OCI-LY3 (cell line): ENCODE measurements at regions not wholly inside any gene's neighbourhood (a gene's known extent, or its start where the extent isn't known, plus 50 kb on each side); places are given as distances from the start of the nearest gene placed in this dataset.

Source experiments
- CTCF ChIP-seq: fragments of 200-600, 300-600 bp; sonication (generic); IDR thresholded peaks from 2 replicates; pipeline ENCODE4 v1.5.1; 2014; ENCODE audit warnings: antibody characterized with exemption, low read length, low read depth
- EZH2phosphoT487 ChIP-seq: fragments of 200-600 bp; shearing (Covaris generic); IDR thresholded peaks from 2 replicates; pipeline ENCODE4 v1.6.1; 2018; ENCODE audit warnings: antibody characterized with exemption, mixed run types, low read depth

DNA sequence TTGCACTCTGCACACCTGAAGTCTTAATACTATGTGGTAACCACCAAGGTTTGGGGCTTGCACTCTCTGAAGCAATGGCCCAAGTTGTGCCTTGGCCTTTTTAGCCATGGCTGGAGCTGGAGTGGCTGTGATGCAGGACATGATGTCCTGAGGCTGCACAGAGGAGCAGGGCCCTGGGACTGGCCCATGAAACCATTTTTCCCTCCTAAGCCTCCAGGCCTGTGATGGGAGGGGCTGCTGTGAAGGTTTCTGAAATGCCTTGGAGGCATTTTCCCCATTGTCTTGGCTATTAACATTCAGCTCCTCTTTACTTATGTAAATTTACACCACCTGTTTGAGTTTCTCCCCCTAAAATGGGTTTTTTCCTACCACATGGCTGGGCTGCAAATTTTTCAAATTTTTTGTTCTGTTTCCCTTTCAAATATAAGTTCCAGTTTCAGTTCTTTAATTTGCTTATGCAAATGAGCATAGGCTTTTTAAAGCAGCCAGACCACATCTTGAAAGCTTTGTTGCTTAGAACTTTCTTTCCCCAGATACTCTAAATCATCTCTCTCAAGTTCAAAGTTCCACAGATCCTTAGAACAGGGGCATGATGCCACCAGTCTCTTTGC, 237.4 kb upstream of the DMAC1 start:
- no peak for TF ChIP-seq CTCF
- no peak for TF ChIP-seq EZH2phosphoT487
